ENCODE measurements at regions not wholly inside any gene's neighbourhood (a gene's known extent, or its start where the extent isn't known, plus 50 kb on each side); places are given as distances from the start of the nearest gene placed in this dataset.

DNA sequence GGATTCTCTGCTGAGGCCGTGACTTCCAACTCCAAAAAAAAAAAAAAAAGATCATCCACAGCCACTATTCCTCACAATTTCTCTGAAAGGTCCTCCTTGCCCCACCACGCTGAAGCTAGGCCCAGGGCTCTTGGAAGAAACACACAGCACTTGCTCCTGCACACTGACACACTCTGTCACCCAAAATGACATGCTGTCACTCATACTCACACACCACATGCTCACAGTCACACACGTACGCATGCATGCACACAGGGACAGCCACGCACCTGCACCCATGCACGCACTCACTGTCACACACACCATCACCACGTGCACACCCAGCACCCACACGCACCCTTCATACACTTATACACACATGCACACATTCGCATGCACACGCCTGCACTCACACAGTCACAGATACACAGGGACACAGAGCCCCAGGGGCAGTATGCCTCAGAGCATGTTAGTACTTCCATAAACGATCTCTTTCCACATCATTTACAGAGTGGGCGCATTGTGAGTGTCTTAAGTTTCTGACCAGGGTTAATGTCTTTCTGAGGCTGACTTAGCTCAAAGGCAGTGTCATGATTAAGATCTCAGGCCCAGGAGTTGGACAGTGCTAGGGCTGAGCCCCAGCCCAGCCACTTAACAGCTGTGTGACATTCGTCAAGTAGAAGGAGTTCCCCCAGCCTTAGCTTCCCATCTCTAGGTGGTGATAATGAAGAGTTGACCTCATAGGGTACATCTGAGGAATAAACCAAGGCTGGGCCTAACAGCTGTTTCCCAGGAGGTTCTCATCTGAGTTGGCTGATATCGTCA is 93.4 kb downstream of the GLI2 start:
- TF ChIP-seq POLR2A (IDR thresholded peaks at IDR 0.05), result no peak
- TF ChIP-seq, protein P1, sequence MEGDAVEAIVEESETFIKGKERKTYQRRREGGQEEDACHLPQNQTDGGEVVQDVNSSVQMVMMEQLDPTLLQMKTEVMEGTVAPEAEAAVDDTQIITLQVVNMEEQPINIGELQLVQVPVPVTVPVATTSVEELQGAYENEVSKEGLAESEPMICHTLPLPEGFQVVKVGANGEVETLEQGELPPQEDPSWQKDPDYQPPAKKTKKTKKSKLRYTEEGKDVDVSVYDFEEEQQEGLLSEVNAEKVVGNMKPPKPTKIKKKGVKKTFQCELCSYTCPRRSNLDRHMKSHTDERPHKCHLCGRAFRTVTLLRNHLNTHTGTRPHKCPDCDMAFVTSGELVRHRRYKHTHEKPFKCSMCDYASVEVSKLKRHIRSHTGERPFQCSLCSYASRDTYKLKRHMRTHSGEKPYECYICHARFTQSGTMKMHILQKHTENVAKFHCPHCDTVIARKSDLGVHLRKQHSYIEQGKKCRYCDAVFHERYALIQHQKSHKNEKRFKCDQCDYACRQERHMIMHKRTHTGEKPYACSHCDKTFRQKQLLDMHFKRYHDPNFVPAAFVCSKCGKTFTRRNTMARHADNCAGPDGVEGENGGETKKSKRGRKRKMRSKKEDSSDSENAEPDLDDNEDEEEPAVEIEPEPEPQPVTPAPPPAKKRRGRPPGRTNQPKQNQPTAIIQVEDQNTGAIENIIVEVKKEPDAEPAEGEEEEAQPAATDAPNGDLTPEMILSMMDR (IDR thresholded peaks at IDR 0.05), result no peak
